ENCODE measurements at regions not wholly inside any gene's neighbourhood (a gene's known extent, or its start where the extent isn't known, plus 50 kb on each side); places are given as distances from the start of the nearest gene placed in this dataset.

DNA sequence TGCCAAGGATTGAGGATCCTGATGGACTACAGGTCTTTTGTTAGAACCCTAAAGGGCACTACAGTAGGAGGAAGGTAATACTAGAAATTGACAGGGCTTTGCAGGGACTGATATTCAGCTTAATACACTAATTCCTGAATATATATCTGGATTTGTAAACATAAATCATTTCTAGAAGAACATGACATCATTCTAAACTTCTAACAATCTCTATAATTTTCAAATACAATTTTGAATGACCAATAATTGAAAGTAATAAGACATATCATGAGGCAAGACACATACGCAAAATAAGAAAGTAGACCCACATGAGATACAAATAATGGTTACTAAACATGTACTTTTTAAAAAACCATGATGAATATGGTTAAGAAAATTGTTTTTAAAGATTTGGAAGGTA, 52.4 kb upstream of the LRRC8B start:
- H3K4me3 ChIP-seq (ENCODE audit: low read depth, low read length) = no peak overlapping the region
- TF ChIP-seq, protein P1, sequence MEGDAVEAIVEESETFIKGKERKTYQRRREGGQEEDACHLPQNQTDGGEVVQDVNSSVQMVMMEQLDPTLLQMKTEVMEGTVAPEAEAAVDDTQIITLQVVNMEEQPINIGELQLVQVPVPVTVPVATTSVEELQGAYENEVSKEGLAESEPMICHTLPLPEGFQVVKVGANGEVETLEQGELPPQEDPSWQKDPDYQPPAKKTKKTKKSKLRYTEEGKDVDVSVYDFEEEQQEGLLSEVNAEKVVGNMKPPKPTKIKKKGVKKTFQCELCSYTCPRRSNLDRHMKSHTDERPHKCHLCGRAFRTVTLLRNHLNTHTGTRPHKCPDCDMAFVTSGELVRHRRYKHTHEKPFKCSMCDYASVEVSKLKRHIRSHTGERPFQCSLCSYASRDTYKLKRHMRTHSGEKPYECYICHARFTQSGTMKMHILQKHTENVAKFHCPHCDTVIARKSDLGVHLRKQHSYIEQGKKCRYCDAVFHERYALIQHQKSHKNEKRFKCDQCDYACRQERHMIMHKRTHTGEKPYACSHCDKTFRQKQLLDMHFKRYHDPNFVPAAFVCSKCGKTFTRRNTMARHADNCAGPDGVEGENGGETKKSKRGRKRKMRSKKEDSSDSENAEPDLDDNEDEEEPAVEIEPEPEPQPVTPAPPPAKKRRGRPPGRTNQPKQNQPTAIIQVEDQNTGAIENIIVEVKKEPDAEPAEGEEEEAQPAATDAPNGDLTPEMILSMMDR (IDR thresholded peaks at IDR 0.05; ENCODE audit: low read depth, low read length) = no peak

DNA sequence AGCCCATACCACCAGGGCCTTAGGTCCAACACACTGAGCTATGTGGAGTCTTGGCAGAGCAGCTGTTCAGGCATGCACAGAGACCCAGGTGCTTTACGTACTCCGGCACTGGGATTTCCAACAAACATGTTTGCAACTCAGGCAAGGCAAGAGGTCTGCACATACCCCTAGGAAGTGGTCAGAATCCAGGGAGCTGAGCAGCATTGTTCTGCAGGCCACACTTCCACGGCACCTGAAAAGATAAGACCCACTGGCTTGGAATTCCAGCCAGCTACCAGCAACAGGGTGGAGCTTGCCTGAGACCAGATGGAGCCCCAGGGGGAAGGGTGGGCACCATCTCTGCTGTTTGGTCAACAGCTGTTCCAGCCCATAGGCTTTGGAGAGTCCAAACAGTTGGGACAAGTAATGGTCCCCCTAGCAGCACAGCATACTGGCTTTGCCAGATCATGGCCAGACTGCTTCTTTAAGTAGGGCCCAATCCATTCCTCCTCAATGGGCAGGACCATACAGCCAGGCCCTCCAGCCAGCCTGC, 51.7 kb upstream of the LRRC8B start:
- TF ChIP-seq, protein P1 (IDR thresholded peaks at IDR 0.05; ENCODE audit: low read depth, low read length) = no peak
- no peak overlapping the region for H3K4me3 ChIP-seq (ENCODE audit: low read depth, low read length)
